ENCODE measurements at regions not wholly inside any gene's neighbourhood (a gene's known extent, or its start where the extent isn't known, plus 50 kb on each side); places are given as distances from the start of the nearest gene placed in this dataset.
"Not testable (repeated sequence)": the region's sequence is repeated elsewhere in the genome, so short reads cannot be mapped to it uniquely, and the experiment has no call there.

GRCh38 chr3:89946884-89947283 is 839.5 kb downstream of the EPHA3 start:
- no peak for DNase-seq

- DNase-seq: no peak
Measured at GRCh38 chr3:89947337-89947954, 840.0 kb downstream of the EPHA3 start.

- no peak for DNase-seq
Measured at GRCh38 chr3:89948008-89948407, 840.6 kb downstream of the EPHA3 start.

GRCh38 chr3:89950772-89951171 is 843.4 kb downstream of the EPHA3 start:
- no peak for DNase-seq

GRCh38 chr3:89954137-89954536 is 846.7 kb downstream of the EPHA3 start:
- no peak for DNase-seq

DNA sequence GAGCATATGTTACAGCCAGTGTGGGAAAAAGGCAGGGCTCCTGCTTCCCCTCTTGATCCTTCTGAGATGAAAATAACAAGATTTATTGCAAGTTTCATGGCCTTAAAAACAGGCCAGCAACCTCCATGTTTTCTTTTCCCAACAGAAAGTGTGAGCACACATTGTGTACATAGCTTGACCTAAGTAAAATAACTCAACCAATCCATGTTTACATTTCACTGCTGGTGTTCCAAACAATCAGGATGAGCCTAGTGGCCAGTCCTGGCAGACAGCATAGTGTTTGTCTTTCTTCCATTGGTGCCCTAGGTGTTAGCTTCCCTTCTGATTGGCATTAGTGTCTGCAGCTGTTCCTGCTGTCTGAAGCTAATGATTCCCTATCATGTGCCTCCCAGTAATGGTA is 847.7 kb downstream of the EPHA3 start:
- DNase-seq: no peak

GRCh38 chr3:89957451-89957850 is 850.0 kb downstream of the EPHA3 start:
- no peak for DNase-seq

DNA sequence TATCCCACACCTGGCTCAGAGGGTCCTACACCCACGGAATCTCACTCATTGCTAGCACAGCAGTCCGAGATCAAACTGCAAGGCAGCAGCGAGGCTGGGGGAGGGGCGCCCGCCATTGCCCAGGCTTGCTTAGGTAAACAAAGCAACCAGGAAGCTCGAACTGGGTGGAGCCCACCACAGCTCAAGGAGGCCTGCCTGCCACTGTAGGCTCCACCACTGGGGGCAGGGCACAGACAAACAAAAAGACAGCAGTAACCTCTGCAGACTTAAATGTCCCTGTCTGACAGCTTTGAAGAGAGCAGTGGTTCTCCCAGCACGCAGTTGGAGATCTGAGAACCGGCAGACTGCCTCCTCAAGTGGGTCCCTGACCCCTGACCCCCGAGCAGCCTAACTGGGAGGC is 850.7 kb downstream of the EPHA3 start:
- DNase-seq: not testable (repeated sequence)

DNA sequence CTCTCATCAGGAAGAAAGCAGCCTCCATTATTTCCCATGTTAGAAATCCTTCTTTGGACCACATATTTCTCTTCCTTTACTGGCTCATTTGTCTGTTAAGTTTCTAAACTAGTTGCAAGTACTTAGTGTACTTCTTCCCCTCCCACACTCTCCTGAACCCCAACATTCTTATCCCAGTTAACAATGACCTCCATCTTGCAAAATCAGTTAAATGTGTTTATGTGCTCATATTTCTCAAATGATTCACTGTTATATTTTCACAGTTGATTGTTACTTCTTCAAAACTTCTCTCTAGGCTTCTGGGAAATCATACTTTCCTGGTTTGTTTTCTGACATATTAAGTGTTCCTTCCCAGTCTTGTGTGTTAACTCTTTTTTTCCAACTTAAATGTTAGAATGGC is 856.9 kb downstream of the EPHA3 start:
- no peak for DNase-seq

GRCh38 chr3:89966877-89967665 is 859.6 kb downstream of the EPHA3 start:
- no peak for DNase-seq

DNA sequence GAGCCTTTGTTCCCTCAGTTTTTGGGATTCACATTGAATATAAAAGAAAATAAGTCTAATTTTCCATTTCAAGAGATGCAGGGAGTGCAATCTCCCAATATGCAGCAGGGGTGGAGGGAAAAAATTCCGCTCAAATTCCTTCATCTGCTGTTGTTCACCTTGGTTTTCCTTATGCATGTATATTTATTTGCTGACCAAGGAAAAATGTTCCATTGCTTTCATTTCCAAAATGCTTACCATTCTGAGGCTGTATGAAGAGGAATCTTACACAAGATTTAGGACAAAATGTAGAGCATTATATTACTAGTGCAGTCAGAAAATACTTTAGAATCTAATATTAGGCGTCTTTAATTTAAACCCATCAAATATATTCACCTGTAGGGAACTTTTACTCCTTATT is 863.9 kb downstream of the EPHA3 start:
- DNase-seq: no peak

DNA sequence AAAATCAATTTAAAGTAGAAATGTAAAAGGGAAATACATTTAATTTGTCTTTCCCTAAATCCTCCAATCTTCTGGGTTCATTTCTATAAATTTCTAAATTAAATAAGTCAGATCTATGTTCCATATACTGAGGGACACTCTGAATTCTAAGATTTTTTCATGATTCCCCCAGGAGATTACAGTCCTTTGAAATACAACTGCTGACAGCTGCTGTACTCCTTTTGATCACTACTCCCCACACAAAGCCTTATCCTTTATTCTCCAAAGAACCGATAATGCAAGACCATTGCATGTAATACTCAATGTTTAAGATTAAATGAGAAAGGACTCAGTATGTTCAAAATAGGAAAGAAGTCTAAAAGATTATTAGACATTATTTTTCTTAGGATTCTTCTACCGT is 865.7 kb downstream of the EPHA3 start:
- no peak for DNase-seq

- DNase-seq: no peak
Measured at GRCh38 chr3:89974903-89975519, 867.6 kb downstream of the EPHA3 start.

- DNase-seq: no peak
Measured at GRCh38 chr3:89983449-89983848, 876.0 kb downstream of the EPHA3 start.

GRCh38 chr3:90005281-90005847 is 897.9 kb downstream of the EPHA3 start:
- no peak for DNase-seq

- DNase-seq: no peak
Measured at GRCh38 chr3:90007778-90008499, 900.5 kb downstream of the EPHA3 start.

DNA sequence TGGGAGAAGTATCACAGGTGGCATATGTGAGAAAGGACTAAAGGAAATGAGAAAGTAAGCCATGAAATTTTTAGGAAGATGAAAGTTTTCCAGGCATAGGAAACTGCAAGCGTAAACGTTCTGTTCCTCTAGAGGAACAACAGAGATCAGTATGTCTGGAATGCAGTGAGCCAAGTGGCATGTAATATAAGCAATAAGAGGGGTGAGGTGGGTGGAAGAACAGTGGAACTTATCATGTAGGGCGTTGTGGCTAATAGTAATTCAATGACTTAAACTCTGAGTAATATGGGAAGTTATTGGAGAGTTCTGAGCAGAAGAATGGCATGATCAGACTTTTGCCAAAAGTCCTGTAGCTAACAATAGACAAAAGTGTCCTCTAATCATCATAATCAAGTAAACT is 902.9 kb downstream of the EPHA3 start:
- no peak for DNase-seq

GRCh38 chr3:90011131-90011530 is 903.7 kb downstream of the EPHA3 start:
- no peak for DNase-seq

DNA sequence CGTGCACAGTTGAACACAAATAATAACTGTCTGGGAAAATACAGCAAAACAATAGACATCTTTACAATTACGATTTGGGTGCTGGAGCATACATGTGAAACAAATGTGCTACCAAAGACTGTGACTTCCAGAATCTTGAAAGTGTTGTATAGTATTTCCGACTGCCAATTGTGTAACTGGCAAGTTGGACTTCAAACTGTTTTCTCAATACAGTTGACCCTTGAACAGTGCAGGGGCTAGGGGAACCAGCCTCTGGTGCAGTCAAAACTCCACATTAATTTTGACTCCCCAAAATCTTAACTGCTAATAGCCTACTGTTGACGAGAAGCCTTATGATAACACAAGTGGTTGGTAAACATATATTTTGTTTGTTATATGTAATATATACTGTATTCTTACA is 904.2 kb downstream of the EPHA3 start:
- no peak for DNase-seq

- DNase-seq: no peak
Measured at GRCh38 chr3:90011996-90012395, 904.6 kb downstream of the EPHA3 start.

GRCh38 chr3:90015688-90016356 is 908.4 kb downstream of the EPHA3 start:
- no peak for DNase-seq

- DNase-seq: no peak
Measured at GRCh38 chr3:90016555-90016954, 909.1 kb downstream of the EPHA3 start.

- DNase-seq: no peak
Measured at GRCh38 chr3:90018779-90019178, 911.4 kb downstream of the EPHA3 start.

All from SW 1271 (cell line).